Activated CD8-positive, alpha-beta memory T cell treated with anti-CD3 and anti-CD28 coated beads for 24 hours (primary cell): ENCODE measurements at regions not wholly inside any gene's neighbourhood (a gene's known extent, or its start where the extent isn't known, plus 50 kb on each side); places are given as distances from the start of the nearest gene placed in this dataset.

Source experiments
- DNase-seq: peaks from one replicate; pipeline ENCODE4 v3.0.0-alpha.2; 2020

DNA sequence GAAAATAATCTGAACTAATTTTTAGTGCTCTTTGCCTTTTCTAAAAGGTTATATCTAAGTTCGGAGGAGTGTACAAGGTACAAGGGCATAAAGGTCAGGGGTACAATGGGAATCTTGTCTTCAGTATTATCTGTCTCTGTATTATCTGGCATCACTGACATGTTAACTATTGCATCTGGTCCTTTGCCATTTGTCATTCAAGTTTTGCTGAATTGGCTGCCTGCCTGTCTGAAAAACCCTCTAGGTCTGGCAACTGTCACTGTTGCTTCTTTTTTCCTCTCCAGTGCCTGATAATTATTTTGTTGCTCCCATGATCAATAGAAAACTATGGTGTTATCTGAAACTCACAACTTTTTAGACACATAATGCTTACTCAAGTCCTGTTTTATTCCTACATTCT, 112.5 kb upstream of the STK26 start:
- DNase-seq = no peak

GRCh38 chrX:131915488-131915887, 107.6 kb upstream of the STK26 start:
- DNase-seq = no peak

- DNase-seq = no peak
Observed at GRCh38 chrX:131917588-131917987, 105.5 kb upstream of the STK26 start.

- DNase-seq = no peak
Observed at GRCh38 chrX:131918839-131919238, 104.3 kb upstream of the STK26 start.

GRCh38 chrX:131923614-131924250, 99.4 kb upstream of the STK26 start:
- DNase-seq = no peak

- DNase-seq = no peak
Observed at GRCh38 chrX:131938749-131939148, 84.4 kb upstream of the STK26 start.

- DNase-seq = no peak
Observed at GRCh38 chrX:131942034-131942433, 81.1 kb upstream of the STK26 start.

DNA sequence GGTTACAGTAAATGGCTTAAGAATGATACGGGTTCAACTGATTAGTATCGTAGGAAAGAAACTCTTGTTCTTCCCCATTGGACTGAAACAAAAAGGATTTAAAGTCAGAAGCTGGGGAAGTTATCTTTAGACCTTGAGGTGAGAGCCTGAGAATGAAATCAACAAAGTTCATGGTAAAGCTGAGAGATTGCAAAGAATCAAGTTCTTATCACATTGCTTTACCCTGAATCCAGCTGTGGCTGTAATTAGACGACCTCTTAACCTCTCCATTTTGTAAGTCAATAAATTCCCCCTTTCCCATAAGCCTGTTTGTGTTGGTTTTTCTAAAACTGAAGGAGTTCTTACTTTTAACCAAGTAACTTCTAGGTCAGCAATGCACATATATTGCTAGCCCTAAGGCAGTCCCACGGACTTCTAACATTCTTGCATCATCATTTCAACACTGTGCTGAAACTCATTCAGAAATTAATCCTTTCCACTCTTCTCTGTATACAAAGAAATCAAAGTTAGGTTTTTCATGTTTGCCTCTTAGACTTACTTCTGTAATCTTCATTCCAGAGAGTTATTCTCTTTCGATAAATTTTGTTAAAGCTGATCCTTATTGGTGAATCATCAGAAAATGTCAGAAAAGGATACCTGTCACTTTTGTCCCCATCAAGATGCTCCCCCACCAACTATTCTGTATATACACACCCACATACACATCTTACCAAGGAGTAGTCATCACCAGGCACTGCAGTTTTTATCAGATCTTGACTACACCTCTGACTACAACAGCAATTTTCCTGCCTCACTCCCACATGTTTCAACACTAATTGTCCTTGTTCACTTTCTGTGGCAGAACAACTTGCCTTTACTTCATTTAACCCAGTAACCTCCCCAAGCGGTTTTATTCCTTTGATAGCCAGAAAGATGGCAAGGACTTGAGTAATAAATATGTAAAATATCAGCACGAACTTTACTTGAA, 77.9 kb upstream of the STK26 start:
- DNase-seq = no peak

DNA sequence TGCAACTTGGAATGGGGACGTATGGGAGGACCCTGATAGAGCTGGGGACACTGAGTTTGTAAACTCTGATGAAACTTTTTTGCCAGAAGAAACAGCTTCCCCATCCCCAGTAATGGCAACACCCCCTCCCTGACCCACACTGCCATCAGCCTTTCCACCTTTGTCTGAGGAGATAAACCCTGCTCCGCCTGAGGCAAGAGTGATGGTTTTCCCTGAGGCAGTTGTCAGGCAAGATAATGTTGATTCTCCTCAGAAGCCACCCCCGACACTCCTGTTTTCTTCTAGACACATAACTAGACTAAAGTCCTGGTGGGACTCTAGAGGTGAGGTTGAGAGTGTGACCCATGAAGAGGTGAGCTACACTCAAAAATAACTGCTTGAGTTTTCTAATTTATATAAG, 71.9 kb upstream of the STK26 start:
- DNase-seq = no peak

DNA sequence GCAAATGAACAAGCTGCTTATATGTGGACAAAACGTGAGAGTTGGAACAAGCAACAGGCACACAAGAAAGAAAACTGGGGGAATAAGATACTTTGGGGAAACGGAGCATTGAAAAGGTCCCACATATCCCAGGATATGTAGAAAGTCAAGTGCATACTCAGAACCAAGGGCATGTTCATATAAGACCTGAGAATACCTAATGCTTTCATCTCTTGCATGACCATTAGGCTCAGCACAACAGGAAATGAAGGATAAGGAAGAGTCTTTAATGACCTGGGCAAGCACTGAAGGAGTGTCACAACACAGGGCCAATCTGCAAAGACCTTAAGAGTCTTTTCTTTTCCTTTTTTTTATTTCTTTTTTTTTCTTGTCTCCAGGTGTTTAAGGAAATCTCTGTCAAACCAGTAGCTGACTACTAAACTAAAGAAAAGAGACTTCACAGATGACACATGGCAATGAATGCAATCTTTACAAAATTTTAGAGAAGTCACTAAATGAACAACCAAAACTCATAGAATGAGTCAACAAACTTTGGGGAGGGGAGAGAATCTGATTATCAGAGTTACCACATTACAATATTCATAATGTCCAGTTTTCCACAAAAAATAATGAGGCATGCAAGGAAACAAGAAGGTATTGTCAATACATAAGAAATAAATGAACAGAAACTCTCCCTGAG, 67.9 kb upstream of the STK26 start:
- DNase-seq = no peak

DNA sequence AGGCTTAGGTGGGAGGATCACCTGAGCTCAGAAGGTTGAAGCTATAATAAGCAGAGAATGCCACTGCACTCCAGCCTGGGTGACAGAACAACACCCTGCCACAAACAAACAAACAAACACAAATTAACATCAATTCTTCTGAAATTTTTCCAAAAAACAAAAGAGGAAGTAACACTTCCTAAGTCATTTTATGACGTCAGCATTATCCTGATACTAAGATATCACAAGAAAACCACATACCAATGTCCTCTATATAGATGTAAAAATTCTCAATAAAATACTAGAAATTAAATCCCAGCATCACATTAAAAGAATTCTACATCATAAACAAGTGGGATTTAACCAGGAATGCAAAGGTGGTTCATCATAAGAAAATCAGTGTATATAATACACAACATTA, 64.4 kb upstream of the STK26 start:
- DNase-seq = no peak

- DNase-seq = no peak
Observed at GRCh38 chrX:131970347-131970746, 52.8 kb upstream of the STK26 start.
